Gastrocnemius medialis (tissue), 4 donors: ENCODE measurements at regions not wholly inside any gene's neighbourhood (a gene's known extent, or its start where the extent isn't known, plus 50 kb on each side); places are given as distances from the start of the nearest gene placed in this dataset.

Experiments
- ATAC-seq, 2 donors: fragments of 150-250 bp; one replicate each; pipeline ENCODE4 v1.9.1; 2016
- DNase-seq, 2 donors: peaks; one replicate each; pipeline ENCODE4 v3.0.0-alpha.2; 2019
- H3K27ac ChIP-seq, 4 donors: fragments of 200-600 bp; sonication (generic); 1 replicate in 1 of 4; 2 replicates in 3 of 4; pipeline ENCODE4 v1.5.1; 2016 to 2018; ENCODE audit warnings: mild to moderate bottlenecking in 2 of 4, moderate library complexity in 1 of 4
- H3K27me3 ChIP-seq, 3 donors: fragments of 200-600 bp; sonication (generic) in 2 of 3; 1 replicate in 1 of 3; 2 replicates in 2 of 3; pipeline versions ENCODE4 v1.5.1 to v1.6.0; 2016 to 2019; ENCODE audit warnings: mild to moderate bottlenecking in 1 of 3, moderate library complexity in 1 of 3
- H3K36me3 ChIP-seq, 2 donors: fragments of 200-600 bp; sonication (generic) in 1 of 2; one replicate each; pipeline ENCODE4 v1.5.1; 2017 to 2018
- H3K4me1 ChIP-seq, 2 donors: fragments of 200-600 bp; sonication (generic) in 1 of 2; one replicate each; pipeline ENCODE4 v1.5.1; 2016 to 2017; ENCODE audit warnings: mild to moderate bottlenecking in 2 of 2
- H3K4me3 ChIP-seq, 4 donors: fragments of 200-600 bp; sonication (generic) in 3 of 4; 1 replicate in 1 of 4; 2 replicates in 3 of 4; pipeline ENCODE4 v1.5.1; 2016 to 2019; ENCODE audit warnings: mild to moderate bottlenecking in 2 of 4
- H3K9me3 ChIP-seq, 3 donors: fragments of 200-600 bp; sonication (generic) in 2 of 3; 1 replicate in 1 of 3; 2 replicates in 2 of 3; pipeline ENCODE4 v1.5.1; 2016 to 2019
- POLR2A ChIP-seq, 2 donors: fragments of 450-650 bp; IDR thresholded peaks; one replicate each; pipeline ENCODE4 v1.6.1; 2017; ENCODE audit warnings: antibody characterized with exemption in 2 of 2, mild to moderate bottlenecking in 2 of 2, moderate library complexity in 2 of 2
- in situ Hi-C, 4 donors: fragments of 200-750 bp; cut with MboI; loops; one replicate each; pipeline versions ENCODE4 v1.15.0 to v1.8.0; 2017; ENCODE audit warnings: low sequenced_read_pairs in 4 of 4
- intact Hi-C: fragments of 100-400 bp; cut with DNase I; formaldehyde crosslinking; loops from one replicate; pipeline ENCODE4 v1.15.1; 2023; ENCODE audit warnings: low total_unique reads
- TF ChIP-seq, protein P1 (sequence below), 5 experiments: fragments of 450-650 bp in 3 of 5; fragments of 200-600 bp in 2 of 5; sonication (generic) in 2 of 5; IDR thresholded peaks in 4 of 5; conservative IDR thresholded peaks in 1 of 5; 1 replicate in 4 of 5; 2 replicates in 1 of 5; pipeline ENCODE4 v1.5.1; 2016 to 2019; ENCODE audit warnings: antibody characterized with exemption in 5 of 5, mild to moderate bottlenecking in 3 of 5, moderate library complexity in 3 of 5

DNA sequence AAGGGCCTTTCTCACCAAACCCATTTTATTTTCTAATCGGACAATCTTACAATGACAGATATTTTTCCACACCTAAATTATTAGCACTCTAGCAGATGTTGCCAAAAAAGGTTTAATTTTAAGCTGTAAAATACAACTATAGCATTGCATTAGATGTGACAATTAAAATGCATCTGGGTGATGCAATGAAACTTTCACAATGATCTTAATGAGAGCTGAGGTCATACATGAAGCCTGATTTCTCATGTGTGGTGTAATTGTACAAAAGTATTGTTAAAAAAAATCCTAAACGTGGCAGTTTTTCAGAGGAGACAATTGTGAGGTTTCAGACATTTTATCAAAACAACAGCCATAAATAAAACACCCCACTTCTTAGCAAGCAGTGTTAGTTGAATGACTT is 606.0 kb downstream of the HDGFL1 start:
- Histone ChIP-seq H3K27me3 (no peaks in the 10 kb centered on the region), H3K27ac (no peak overlapping the region), H3K4me3 (no peak overlapping the region), H3K36me3 (no peaks in the 10 kb centered on the region), H3K9me3 (no peaks in the 10 kb centered on the region), H3K4me1 (no peaks in the 10 kb centered on the region)
- ATAC-seq (no peak), DNase-seq (no peak)
- TF ChIP-seq POLR2A (IDR thresholded peaks at IDR 0.05), result no peak
- TF ChIP-seq, protein P1, sequence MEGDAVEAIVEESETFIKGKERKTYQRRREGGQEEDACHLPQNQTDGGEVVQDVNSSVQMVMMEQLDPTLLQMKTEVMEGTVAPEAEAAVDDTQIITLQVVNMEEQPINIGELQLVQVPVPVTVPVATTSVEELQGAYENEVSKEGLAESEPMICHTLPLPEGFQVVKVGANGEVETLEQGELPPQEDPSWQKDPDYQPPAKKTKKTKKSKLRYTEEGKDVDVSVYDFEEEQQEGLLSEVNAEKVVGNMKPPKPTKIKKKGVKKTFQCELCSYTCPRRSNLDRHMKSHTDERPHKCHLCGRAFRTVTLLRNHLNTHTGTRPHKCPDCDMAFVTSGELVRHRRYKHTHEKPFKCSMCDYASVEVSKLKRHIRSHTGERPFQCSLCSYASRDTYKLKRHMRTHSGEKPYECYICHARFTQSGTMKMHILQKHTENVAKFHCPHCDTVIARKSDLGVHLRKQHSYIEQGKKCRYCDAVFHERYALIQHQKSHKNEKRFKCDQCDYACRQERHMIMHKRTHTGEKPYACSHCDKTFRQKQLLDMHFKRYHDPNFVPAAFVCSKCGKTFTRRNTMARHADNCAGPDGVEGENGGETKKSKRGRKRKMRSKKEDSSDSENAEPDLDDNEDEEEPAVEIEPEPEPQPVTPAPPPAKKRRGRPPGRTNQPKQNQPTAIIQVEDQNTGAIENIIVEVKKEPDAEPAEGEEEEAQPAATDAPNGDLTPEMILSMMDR (IDR thresholded peaks at IDR 0.05 in 4 of 5, conservative IDR thresholded peaks at IDR 0.05 in 1 of 5), result no peak
- in situ Hi-C loops, result no loop called here
- intact Hi-C loops, result no loop called here

DNA sequence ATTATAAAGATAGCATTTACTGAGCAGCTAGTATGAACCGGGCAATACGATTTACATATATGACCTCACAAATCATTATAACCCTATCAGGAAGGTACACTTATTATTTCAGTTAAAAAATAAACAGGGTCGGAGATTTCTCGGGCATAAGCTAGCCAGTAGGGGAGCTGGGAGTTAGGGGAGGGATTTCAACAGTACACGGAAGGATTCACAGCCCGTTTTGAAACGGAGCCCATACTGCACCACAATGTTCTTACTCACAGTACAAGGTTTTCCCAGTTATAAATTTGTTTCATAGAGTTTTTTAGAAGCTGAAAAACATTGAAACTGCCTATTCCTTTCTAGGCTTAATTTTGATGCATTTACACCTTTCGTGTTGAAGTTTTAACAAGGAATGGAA is 607.1 kb downstream of the HDGFL1 start:
- ATAC-seq, result no peak
- in situ Hi-C loops, result no loop called here

DNA sequence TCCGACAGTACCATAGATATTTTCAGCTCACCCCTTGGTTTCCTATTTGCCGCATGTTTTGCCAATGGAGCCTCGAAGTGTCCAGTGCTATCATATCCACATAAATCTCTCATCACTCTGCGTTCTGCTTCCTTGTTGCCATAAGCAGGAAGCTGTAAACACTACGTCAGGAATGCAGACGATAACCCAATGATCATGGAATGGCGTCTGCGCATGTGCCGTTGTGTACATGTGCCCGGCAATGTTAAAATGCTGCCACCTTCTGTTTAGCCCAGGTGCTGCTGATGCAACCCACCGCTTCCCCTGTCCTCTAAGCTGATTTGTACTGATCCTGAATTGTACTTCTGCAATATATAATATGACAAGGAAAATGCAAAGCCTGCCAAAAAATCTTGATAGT is 607.5 kb downstream of the HDGFL1 start:
- no peak for TF ChIP-seq POLR2A (IDR thresholded peaks at IDR 0.05)
- TF ChIP-seq, protein P1 (IDR thresholded peaks at IDR 0.05 in 4 of 5, conservative IDR thresholded peaks at IDR 0.05 in 1 of 5), result no peak
- Histone ChIP-seq H3K27ac (no peak overlapping the region), H3K36me3 (no peaks in the 10 kb centered on the region), H3K9me3 (no peaks in the 10 kb centered on the region), H3K4me3 (no peak overlapping the region), H3K27me3 (no peaks in the 10 kb centered on the region), H3K4me1 (no peaks in the 10 kb centered on the region)
- ATAC-seq (no peak), DNase-seq (no peak)
- intact Hi-C loops, result no loop called here
- in situ Hi-C loops, result no loop called here

More for the DNA sequence above, 607.1 kb downstream of the HDGFL1 start:
- DNase-seq, result no peak
- Histone ChIP-seq H3K4me1 (no peaks in the 10 kb centered on the region), H3K27me3 (no peaks in the 10 kb centered on the region), H3K36me3 (no peaks in the 10 kb centered on the region), H3K9me3 (no peaks in the 10 kb centered on the region), H3K4me3 (no peak overlapping the region), H3K27ac (no peak overlapping the region)
- TF ChIP-seq, protein P1 (IDR thresholded peaks at IDR 0.05 in 4 of 5, conservative IDR thresholded peaks at IDR 0.05 in 1 of 5), result no peak
- no peak for TF ChIP-seq POLR2A (IDR thresholded peaks at IDR 0.05)
- intact Hi-C loops, result no loop called here

DNA sequence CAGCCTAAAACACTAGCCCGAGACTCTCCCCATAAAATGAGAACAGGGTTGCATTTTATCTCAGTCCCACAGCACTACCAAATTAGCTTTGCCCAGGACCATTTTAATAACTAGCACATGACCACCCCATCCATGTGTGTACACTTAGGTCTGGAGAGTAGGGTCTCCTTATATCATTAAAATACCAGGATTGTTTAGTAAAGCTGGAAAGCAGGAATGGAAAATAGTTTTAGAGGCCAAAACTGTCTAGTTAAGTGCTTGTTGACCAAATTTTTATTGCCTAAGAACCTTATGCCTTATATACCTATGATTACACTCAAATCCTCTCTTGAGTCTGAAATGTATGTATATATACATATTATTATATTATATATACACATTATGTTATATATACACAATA is 608.4 kb downstream of the HDGFL1 start:
- DNase-seq, result no peak
- Histone ChIP-seq H3K36me3 (no peaks in the 10 kb centered on the region), H3K9me3 (no peaks in the 10 kb centered on the region), H3K27me3 (no peaks in the 10 kb centered on the region), H3K4me1 (no peaks in the 10 kb centered on the region), H3K27ac (no peak overlapping the region), H3K4me3 (no peak overlapping the region)
- intact Hi-C loops, result no loop called here
- ATAC-seq, result no peak
- in situ Hi-C loops, result no loop called here
- TF ChIP-seq, protein P1 (IDR thresholded peaks at IDR 0.05 in 4 of 5, conservative IDR thresholded peaks at IDR 0.05 in 1 of 5), result no peak

DNA sequence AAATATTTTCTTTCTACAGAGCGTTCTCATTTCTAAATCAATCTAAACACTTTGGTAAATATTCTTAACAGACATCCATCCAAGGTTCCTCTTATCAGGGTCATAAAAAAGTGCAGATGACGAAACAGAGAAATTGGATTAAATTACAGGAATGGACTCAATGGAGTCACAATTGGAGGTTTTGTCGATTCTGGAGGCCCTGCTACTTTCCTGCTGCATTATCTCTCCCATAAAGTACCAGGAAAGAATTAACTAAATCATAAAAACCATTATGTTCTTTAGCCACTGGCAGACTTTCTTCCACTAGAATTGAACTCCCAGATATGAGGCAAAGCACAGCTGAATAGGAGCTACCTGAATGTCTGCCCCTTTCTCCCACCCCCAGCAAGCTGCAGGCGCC is 610.6 kb downstream of the HDGFL1 start:
- no peak overlapping the region for H3K27ac ChIP-seq
- in situ Hi-C loops, result no loop called here
- H3K9me3 ChIP-seq, result no peaks in the 10 kb centered on the region
- no peak overlapping the region for H3K4me3 ChIP-seq
- no peaks in the 10 kb centered on the region for H3K36me3 ChIP-seq
- intact Hi-C loops, result no loop called here
- no peak for TF ChIP-seq POLR2A (IDR thresholded peaks at IDR 0.05)
- TF ChIP-seq, protein P1 (IDR thresholded peaks at IDR 0.05 in 4 of 5, conservative IDR thresholded peaks at IDR 0.05 in 1 of 5), result no peak
- H3K4me1 ChIP-seq, result no peaks in the 10 kb centered on the region
- ATAC-seq (no peak), DNase-seq (no peak)
- H3K27me3 ChIP-seq, result no peaks in the 10 kb centered on the region
